ENCODE measurements at regions not wholly inside any gene's neighbourhood (a gene's known extent, or its start where the extent isn't known, plus 50 kb on each side); places are given as distances from the start of the nearest gene placed in this dataset.

- no peak overlapping the region for H3K18ac ChIP-seq (ENCODE audit: low read length)
- no peak overlapping the region for H3K9ac ChIP-seq (ENCODE audit: low read length)
- H2BK5ac ChIP-seq (ENCODE audit: low read depth, low read length, poor library complexity) = no peak overlapping the region
- no peak overlapping the region for H3K14ac ChIP-seq (ENCODE audit: low read length)
- H2BK120ac ChIP-seq (ENCODE audit: insufficient read depth, low read length, poor library complexity) = no peak overlapping the region
- no peak overlapping the region for H2AFZ ChIP-seq (ENCODE audit: insufficient read depth, low read length, poor library complexity)
- no peak overlapping the region for H2AK5ac ChIP-seq (ENCODE audit: low read length)
- no peak overlapping the region for H4K8ac ChIP-seq (ENCODE audit: low read depth, low read length)
- no peak for DNase-seq
- H3K27ac ChIP-seq (ENCODE audit: low read depth, low read length) = no peak overlapping the region
- no peaks in the 10 kb centered on the region for H3K36me3 ChIP-seq (ENCODE audit: control insufficient read depth in 1 of 2, insufficient read depth in 2 of 2, low read length in 2 of 2)
- WGBS (ENCODE audit: extremely low coverage, insufficient coverage, insufficient read length) = no CpG with 5 or more reads among the region's 5 CpGs
- H3K4me1 ChIP-seq (ENCODE audit: control insufficient read depth in 1 of 2, insufficient read depth in 2 of 2, low read length in 2 of 2) = no peaks in the 10 kb centered on the region
- H3K23ac ChIP-seq (ENCODE audit: low read length) = no peak overlapping the region
- no peaks in the 10 kb centered on the region for H3K27me3 ChIP-seq (ENCODE audit: insufficient read depth, low read length)
- H4K12ac ChIP-seq (ENCODE audit: low read depth, low read length) = no peak overlapping the region
- H4K91ac ChIP-seq (ENCODE audit: low read depth, low read length) = no peak overlapping the region
- no peaks in the 10 kb centered on the region for H3K79me2 ChIP-seq (ENCODE audit: control insufficient read depth, insufficient read depth, low read length, poor library complexity)
- no peak overlapping the region for H3K4me3 ChIP-seq (ENCODE audit: low read depth, low read length)
- H3K4ac ChIP-seq (ENCODE audit: low read depth, low read length) = no peak overlapping the region
- peaks cover 2% of the 10 kb centered on the region for H3K9me3 ChIP-seq (ENCODE audit: insufficient read depth, low read depth, low read length)
- H3K4me2 ChIP-seq (ENCODE audit: low read length) = no peak overlapping the region
- no peak overlapping the region for H2BK12ac ChIP-seq (ENCODE audit: low read length)
- no peaks in the 10 kb centered on the region for H3K79me1 ChIP-seq (ENCODE audit: low read length)
These were observed 61.6 kb upstream of the WSB1 start for GRCh38 chr17:27232328-27232727.

DNA sequence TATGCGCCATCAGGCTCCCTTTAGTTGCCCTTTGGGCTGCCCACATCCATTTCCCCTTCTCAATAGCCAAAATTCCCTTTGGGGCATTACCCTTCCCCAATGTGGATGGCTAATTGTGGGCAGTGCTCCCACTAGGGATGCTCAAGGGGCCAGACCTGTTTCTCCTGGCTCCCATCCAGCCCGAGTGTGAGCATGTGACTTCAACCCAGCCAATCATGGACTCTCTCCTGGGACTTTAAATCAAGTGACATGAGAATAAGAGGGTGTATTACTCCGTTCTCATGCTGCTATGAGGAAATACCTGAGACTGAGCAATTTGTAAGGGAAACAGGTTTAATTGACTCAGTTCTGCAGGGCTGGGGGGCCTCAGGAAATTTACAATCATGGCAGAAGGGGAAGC lies 60.9 kb upstream of the WSB1 start:
- Histone ChIP-seq H3K79me2 (ENCODE audit: control insufficient read depth, insufficient read depth, low read length, poor library complexity) (peaks cover 2% of the 10 kb centered on the region), H4K91ac (ENCODE audit: low read depth, low read length) (no peak overlapping the region), H2BK120ac (ENCODE audit: insufficient read depth, low read length, poor library complexity) (no peak overlapping the region), H3K14ac (ENCODE audit: low read length) (no peak overlapping the region), H3K4me2 (ENCODE audit: low read length) (no peak overlapping the region), H3K4ac (ENCODE audit: low read depth, low read length) (no peak overlapping the region), H3K18ac (ENCODE audit: low read length) (no peak overlapping the region), H3K27ac (ENCODE audit: low read depth, low read length) (no peak overlapping the region), H3K36me3 (ENCODE audit: control insufficient read depth in 1 of 2, insufficient read depth in 2 of 2, low read length in 2 of 2) (no peaks in the 10 kb centered on the region), H3K27me3 (ENCODE audit: insufficient read depth, low read length) (no peaks in the 10 kb centered on the region), H2BK5ac (ENCODE audit: low read depth, low read length, poor library complexity) (no peak overlapping the region), H3K4me1 (ENCODE audit: control insufficient read depth in 1 of 2, insufficient read depth in 2 of 2, low read length in 2 of 2) (no peaks in the 10 kb centered on the region), H3K9ac (ENCODE audit: low read length) (no peak overlapping the region), H3K79me1 (ENCODE audit: low read length) (no peaks in the 10 kb centered on the region), H4K12ac (ENCODE audit: low read depth, low read length) (no peak overlapping the region), H3K4me3 (ENCODE audit: low read depth, low read length) (no peak overlapping the region), H2AK5ac (ENCODE audit: low read length) (no peak overlapping the region), H2BK12ac (ENCODE audit: low read length) (no peak overlapping the region), H2AFZ (ENCODE audit: insufficient read depth, low read length, poor library complexity) (no peak overlapping the region), H3K9me3 (ENCODE audit: insufficient read depth, low read depth, low read length) (peaks cover 2% of the 10 kb centered on the region), H4K8ac (ENCODE audit: low read depth, low read length) (no peak overlapping the region), H3K23ac (ENCODE audit: low read length) (no peak overlapping the region)
- WGBS (ENCODE audit: extremely low coverage, insufficient coverage, insufficient read length) = no CpG with 5 or more reads among the region's 3 CpGs
- no peak for DNase-seq

- H4K91ac ChIP-seq (ENCODE audit: low read depth, low read length) = no peak overlapping the region
- no peak overlapping the region for H3K18ac ChIP-seq (ENCODE audit: low read length)
- no peak overlapping the region for H4K8ac ChIP-seq (ENCODE audit: low read depth, low read length)
- H2BK12ac ChIP-seq (ENCODE audit: low read length) = no peak overlapping the region
- H3K79me2 ChIP-seq (ENCODE audit: control insufficient read depth, insufficient read depth, low read length, poor library complexity) = peaks cover 2% of the 10 kb centered on the region
- peaks cover 0 to 2% of the 10 kb centered on the region in 2 experiments for H3K4me1 ChIP-seq (ENCODE audit: control insufficient read depth in 1 of 2, insufficient read depth in 2 of 2, low read length in 2 of 2)
- no peak overlapping the region for H2AK5ac ChIP-seq (ENCODE audit: low read length)
- H3K36me3 ChIP-seq (ENCODE audit: control insufficient read depth in 1 of 2, insufficient read depth in 2 of 2, low read length in 2 of 2) = no peaks in the 10 kb centered on the region
- no peak overlapping the region for H3K4me2 ChIP-seq (ENCODE audit: low read length)
- no CpG with 5 or more reads among the region's 5 CpGs for WGBS (ENCODE audit: extremely low coverage, insufficient coverage, insufficient read length)
- no peak overlapping the region for H3K27ac ChIP-seq (ENCODE audit: low read depth, low read length)
- H3K9ac ChIP-seq (ENCODE audit: low read length) = no peak overlapping the region
- no peak overlapping the region for H2AFZ ChIP-seq (ENCODE audit: insufficient read depth, low read length, poor library complexity)
- H3K14ac ChIP-seq (ENCODE audit: low read length) = no peak overlapping the region
- no peak overlapping the region for H2BK120ac ChIP-seq (ENCODE audit: insufficient read depth, low read length, poor library complexity)
- peaks cover 2% of the 10 kb centered on the region for H3K79me1 ChIP-seq (ENCODE audit: low read length)
- no peak overlapping the region for H4K12ac ChIP-seq (ENCODE audit: low read depth, low read length)
- no peaks in the 10 kb centered on the region for H3K27me3 ChIP-seq (ENCODE audit: insufficient read depth, low read length)
- H3K4me3 ChIP-seq (ENCODE audit: low read depth, low read length) = no peak overlapping the region
- H3K23ac ChIP-seq (ENCODE audit: low read length) = no peak overlapping the region
- DNase-seq = no peak
- H2BK5ac ChIP-seq (ENCODE audit: low read depth, low read length, poor library complexity) = no peak overlapping the region
- no peak overlapping the region for H3K4ac ChIP-seq (ENCODE audit: low read depth, low read length)
- peaks cover 2% of the 10 kb centered on the region for H3K9me3 ChIP-seq (ENCODE audit: insufficient read depth, low read depth, low read length)
These were observed 60.1 kb upstream of the WSB1 start for GRCh38 chr17:27233776-27234175.

GRCh38 chr17:27236717-27237315 lies 57.1 kb upstream of the WSB1 start:
- no peak overlapping the region for H3K4me2 ChIP-seq (ENCODE audit: low read length)
- H3K4me3 ChIP-seq (ENCODE audit: low read depth, low read length) = no peak overlapping the region
- no peak overlapping the region for H3K18ac ChIP-seq (ENCODE audit: low read length)
- H3K36me3 ChIP-seq (ENCODE audit: control insufficient read depth in 1 of 2, insufficient read depth in 2 of 2, low read length in 2 of 2) = no peaks in the 10 kb centered on the region
- H3K14ac ChIP-seq (ENCODE audit: low read length) = no peak overlapping the region
- peaks cover 11% of the 10 kb centered on the region for H3K79me2 ChIP-seq (ENCODE audit: control insufficient read depth, insufficient read depth, low read length, poor library complexity)
- peak; percentile 79 to 96 for DNase-seq
- H2BK12ac ChIP-seq (ENCODE audit: low read length) = no peak overlapping the region
- H2AK5ac ChIP-seq (ENCODE audit: low read length) = no peak overlapping the region
- no peak overlapping the region for H4K91ac ChIP-seq (ENCODE audit: low read depth, low read length)
- H4K12ac ChIP-seq (ENCODE audit: low read depth, low read length) = no peak overlapping the region
- WGBS (ENCODE audit: extremely low coverage, insufficient coverage, insufficient read length) = no CpG with 5 or more reads among the region's 3 CpGs
- no peak overlapping the region for H3K4ac ChIP-seq (ENCODE audit: low read depth, low read length)
- no peak overlapping the region for H2BK120ac ChIP-seq (ENCODE audit: insufficient read depth, low read length, poor library complexity)
- H2AFZ ChIP-seq (ENCODE audit: insufficient read depth, low read length, poor library complexity) = no peak overlapping the region
- H3K9ac ChIP-seq (ENCODE audit: low read length) = no peak overlapping the region
- no peak overlapping the region for H4K8ac ChIP-seq (ENCODE audit: low read depth, low read length)
- H3K27ac ChIP-seq (ENCODE audit: low read depth, low read length) = no peak overlapping the region
- no peaks in the 10 kb centered on the region for H3K9me3 ChIP-seq (ENCODE audit: insufficient read depth, low read depth, low read length)
- H3K27me3 ChIP-seq (ENCODE audit: insufficient read depth, low read length) = no peaks in the 10 kb centered on the region
- peaks cover 17 to 22% of the 10 kb centered on the region in 2 experiments for H3K4me1 ChIP-seq (ENCODE audit: control insufficient read depth in 1 of 2, insufficient read depth in 2 of 2, low read length in 2 of 2)
- H3K79me1 ChIP-seq (ENCODE audit: low read length) = peaks cover 19% of the 10 kb centered on the region
- no peak overlapping the region for H2BK5ac ChIP-seq (ENCODE audit: low read depth, low read length, poor library complexity)
- H3K23ac ChIP-seq (ENCODE audit: low read length) = no peak overlapping the region
